GM10266 (cell line): ENCODE measurements at regions not wholly inside any gene's neighbourhood (a gene's known extent, or its start where the extent isn't known, plus 50 kb on each side); places are given as distances from the start of the nearest gene placed in this dataset.

Experiments
- DNase-seq: peaks from one replicate; pipeline ENCODE4 v3.0.0; 2012; ENCODE audit errors: extremely low spot score
- TF ChIP-seq, protein P1 (sequence below): IDR thresholded peaks from 2 replicates; pipeline ENCODE4 v1.5.1; 2012; ENCODE audit warnings: mild to moderate bottlenecking, low read depth; ENCODE audit not compliant: control insufficient read depth, insufficient read depth; ENCODE audit errors: missing control alignments

DNA sequence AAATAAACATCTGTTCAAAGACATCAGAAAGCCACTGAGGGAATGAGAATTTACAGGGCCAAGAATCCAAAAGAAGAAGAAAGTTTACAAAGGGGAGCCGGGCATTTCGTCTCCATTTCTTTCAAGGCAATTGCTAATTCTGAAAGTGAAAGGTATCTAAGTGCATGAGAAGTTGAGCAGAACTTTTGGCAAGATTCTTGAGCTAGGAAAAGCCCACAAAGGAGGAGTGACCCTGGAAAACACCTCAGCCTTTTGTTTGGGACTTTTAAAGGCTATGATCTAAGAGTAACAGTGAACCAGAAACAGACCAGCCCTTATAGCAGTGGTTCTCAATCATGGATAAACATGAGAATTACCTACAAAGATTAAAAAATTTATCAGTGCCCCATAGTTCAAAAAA is 87.4 kb downstream of the MDH1 start:
- TF ChIP-seq, protein P1, sequence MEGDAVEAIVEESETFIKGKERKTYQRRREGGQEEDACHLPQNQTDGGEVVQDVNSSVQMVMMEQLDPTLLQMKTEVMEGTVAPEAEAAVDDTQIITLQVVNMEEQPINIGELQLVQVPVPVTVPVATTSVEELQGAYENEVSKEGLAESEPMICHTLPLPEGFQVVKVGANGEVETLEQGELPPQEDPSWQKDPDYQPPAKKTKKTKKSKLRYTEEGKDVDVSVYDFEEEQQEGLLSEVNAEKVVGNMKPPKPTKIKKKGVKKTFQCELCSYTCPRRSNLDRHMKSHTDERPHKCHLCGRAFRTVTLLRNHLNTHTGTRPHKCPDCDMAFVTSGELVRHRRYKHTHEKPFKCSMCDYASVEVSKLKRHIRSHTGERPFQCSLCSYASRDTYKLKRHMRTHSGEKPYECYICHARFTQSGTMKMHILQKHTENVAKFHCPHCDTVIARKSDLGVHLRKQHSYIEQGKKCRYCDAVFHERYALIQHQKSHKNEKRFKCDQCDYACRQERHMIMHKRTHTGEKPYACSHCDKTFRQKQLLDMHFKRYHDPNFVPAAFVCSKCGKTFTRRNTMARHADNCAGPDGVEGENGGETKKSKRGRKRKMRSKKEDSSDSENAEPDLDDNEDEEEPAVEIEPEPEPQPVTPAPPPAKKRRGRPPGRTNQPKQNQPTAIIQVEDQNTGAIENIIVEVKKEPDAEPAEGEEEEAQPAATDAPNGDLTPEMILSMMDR = no peak
- DNase-seq = peak; percentile 10

DNA sequence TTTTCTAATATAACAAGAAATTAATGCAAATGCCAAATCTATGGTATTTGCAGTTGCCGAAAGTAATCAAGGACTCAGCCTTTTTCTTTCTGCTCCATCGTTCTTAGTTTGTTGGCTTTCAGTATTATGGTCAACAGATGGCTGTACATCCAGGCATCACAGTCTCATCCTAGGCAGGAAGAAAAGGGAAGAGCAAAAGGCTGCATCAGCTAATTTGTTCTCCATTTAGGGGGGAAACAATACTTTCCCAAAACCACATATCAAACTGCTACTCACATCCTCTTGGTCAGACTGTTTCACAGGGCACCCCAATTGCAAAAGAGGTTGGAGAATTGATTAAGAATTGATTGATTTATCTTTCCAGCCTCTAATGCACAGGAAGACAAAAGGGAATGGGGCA is 89.3 kb downstream of the MDH1 start:
- TF ChIP-seq, protein P1 = no peak
- no peak for DNase-seq

DNA sequence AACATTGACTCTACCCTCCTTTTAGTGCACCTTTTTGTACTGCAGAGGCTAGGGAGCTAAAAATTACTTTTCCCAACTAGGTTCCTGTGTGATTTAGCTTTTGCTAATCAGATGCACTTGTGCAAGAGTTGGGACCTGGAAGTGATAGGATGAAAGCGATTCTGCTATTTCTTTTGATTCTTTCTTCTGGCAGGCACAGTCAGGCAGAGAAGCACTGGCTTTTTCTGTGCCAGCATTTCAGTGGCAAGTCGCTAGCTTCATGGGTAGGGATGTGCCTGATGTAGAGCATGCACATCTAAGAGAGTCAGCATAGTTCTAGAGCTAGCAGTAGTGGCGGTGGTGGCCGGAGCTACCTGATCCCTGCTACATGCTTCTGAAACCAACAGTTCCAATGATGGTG is 89.8 kb downstream of the MDH1 start:
- no peak for DNase-seq
- TF ChIP-seq, protein P1 = no peak

DNA sequence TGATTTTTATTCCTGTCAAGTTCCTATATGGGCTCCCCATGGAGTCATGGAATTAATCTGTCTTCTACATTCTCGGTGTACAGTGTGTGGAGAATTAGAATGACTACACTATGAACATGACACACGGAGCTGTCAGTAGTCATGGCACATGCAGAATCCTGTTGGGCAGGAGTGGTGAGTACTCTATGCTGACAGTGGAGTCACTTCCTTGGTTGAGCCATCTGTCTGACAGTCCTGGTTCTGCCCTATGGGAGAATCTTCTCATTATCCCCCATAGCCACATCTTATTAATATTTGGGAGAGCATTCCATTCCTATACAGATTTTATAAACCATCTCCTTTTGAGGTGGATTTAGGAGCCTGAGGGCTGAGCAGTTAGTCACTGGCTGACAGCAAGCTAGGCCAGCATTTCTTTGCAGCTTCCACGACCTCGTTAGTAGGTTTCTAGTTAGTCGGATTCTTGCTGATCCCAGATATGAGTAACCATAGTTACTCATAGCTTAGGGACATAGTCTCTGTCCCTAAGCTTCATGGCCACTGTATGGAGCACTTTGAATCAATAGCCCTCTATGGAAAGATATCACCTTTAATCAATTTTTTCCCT is 90.6 kb downstream of the MDH1 start:
- no peak for DNase-seq
- TF ChIP-seq, protein P1 = no peak

DNA sequence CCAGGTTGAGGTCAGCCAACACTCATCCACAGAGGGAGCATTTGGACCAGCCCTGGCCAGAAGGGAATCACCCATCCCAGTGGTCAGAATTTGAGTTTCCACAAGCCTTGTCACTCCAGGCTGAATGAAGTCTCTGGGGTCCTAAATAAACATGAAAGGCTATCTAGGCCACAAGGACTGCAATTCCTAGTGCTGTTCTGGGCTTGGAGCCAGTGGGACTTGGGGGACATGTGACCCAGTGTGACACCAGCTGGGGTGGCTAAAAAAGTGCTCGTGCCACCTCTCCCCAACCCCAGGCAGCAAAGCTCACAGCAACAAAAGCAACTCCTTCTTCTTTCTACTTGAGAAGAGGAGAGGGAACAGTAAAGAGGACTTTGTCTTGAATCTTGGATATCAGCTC is 91.7 kb downstream of the MDH1 start:
- no peak for DNase-seq
- TF ChIP-seq, protein P1 = no peak

DNA sequence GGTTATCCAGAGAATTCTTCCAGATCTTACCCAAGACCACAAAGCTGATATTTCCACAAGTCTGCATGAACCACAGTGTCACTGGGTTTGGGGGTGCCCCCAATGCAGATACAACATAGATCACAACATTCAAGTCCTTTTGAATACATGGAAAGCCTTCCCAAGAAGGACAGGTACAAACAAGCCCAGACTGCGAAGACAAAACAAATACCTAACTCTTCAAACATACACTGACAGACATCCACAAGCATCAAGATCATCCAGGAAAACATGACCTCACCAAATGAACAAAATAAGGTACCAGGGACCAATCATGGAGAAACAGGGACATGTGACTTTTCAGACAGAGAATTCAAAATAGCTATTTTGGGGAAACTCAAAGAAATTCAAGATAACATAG is 93.1 kb downstream of the MDH1 start:
- TF ChIP-seq, protein P1 = no peak
- DNase-seq = no peak

DNA sequence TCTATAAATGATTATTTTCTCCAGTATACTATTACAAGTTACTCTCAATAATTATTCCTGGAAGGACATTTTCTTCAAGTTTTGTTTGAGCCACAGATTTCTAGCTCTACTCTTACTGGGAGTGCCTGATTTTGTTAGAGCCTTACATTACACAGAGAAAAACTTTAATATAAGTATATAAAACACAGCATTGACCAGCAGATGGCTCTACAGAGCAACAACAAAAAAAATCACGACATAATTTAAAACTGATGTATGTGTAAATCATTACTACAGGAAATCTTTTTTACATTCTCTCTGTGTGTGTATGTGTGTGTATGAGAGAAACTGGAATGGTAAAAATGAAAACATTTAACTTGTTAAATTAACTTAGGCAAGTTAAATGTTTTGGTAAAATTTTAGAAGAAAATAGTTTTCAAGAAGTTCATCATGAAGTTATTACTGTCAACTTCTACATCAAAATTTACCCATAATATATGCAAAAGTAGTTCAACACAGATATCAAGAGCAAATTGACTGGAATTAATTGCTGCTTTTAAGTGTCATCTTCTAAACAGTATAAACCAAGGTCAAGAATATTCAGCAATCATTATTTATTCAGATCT is 103.3 kb downstream of the MDH1 start:
- DNase-seq = peak; percentile 38
- TF ChIP-seq, protein P1 = peak; percentile 48
